ENCODE measurements at regions not wholly inside any gene's neighbourhood (a gene's known extent, or its start where the extent isn't known, plus 50 kb on each side); places are given as distances from the start of the nearest gene placed in this dataset.

DNA sequence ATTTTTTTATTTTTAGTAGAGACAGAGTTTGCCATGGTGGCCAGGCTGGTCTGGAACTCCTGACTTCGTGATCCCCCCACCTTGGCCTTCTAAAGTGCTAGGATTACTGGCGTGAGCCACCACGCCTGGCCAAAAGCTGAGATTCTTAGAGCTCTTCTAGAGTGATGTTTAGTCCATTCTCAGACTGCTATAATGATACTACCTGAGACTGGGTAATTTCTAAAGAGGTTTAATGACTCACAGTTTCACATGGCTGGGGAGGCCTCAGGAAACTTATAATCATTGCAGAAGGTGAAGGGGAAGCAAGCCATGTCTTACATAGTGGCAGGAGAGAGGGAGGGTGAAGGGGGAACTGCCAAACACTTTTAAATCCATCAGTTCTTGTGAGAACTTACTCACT lies 1804.9 kb upstream of the LRRTM1 start:
- in situ Hi-C loops (cut with MboI) (no loop called here), intact Hi-C loops (cut with micrococcal nuclease; ENCODE audit: unreplicated experiment) (no loop called here)
- Histone ChIP-seq H3K4me3 (no peak overlapping the region), H3K27ac (ENCODE audit: control insufficient read depth, insufficient read depth) (no peak overlapping the region), H3K9me3 (replicated peaks; ENCODE audit: control insufficient read depth, insufficient read depth, low read length) (no peaks in the 10 kb centered on the region), H3K4me2 (ENCODE audit: control insufficient read depth, insufficient read depth) (no peak overlapping the region), H3K27me3 (replicated peaks in 1 of 2; ENCODE audit: control insufficient read depth in 2 of 2, insufficient read depth in 2 of 2, low read length in 1 of 2) (no peaks in the 10 kb centered on the region), H3K36me3 (ENCODE audit: control insufficient read depth in 2 of 2, insufficient read depth in 2 of 2, low read length in 1 of 2) (no peaks in the 10 kb centered on the region), H3K4me1 (ENCODE audit: control insufficient read depth, insufficient read depth, low read length) (no peaks in the 10 kb centered on the region), H4K20me1 (ENCODE audit: control insufficient read depth, insufficient read depth) (no peaks in the 10 kb centered on the region), H2AFZ (ENCODE audit: control insufficient read depth, low read depth, low read length) (no peak overlapping the region), H3K9ac (ENCODE audit: control insufficient read depth, insufficient read depth, low read length) (no peak overlapping the region), H3K79me2 (ENCODE audit: control insufficient read depth, insufficient read depth, low read length) (no peaks in the 10 kb centered on the region)
- no peak for DNase-seq (ENCODE audit: low read depth, low spot score)
- no TSS peak for BruUV-seq (replicated peaks)
- TF ChIP-seq BHLHE40 (IDR thresholded peaks at IDR 0.05; ENCODE audit: borderline replicate concordance in 1 of 2, low read depth in 2 of 2, low read length in 1 of 2), result no peak
- TF ChIP-seq IRF4 (IDR thresholded peaks at IDR 0.05; ENCODE audit: low read depth, low read length), result no peak
- no peak for TF ChIP-seq TARDBP (IDR thresholded peaks at IDR 0.05; ENCODE audit: borderline replicate concordance)
- TF ChIP-seq FOXK2 (IDR thresholded peaks at IDR 0.05), result no peak
- no peak for TF ChIP-seq MYB (IDR thresholded peaks at IDR 0.05; ENCODE audit: borderline replicate concordance, low read depth, low read length)
- TF ChIP-seq, protein P1, sequence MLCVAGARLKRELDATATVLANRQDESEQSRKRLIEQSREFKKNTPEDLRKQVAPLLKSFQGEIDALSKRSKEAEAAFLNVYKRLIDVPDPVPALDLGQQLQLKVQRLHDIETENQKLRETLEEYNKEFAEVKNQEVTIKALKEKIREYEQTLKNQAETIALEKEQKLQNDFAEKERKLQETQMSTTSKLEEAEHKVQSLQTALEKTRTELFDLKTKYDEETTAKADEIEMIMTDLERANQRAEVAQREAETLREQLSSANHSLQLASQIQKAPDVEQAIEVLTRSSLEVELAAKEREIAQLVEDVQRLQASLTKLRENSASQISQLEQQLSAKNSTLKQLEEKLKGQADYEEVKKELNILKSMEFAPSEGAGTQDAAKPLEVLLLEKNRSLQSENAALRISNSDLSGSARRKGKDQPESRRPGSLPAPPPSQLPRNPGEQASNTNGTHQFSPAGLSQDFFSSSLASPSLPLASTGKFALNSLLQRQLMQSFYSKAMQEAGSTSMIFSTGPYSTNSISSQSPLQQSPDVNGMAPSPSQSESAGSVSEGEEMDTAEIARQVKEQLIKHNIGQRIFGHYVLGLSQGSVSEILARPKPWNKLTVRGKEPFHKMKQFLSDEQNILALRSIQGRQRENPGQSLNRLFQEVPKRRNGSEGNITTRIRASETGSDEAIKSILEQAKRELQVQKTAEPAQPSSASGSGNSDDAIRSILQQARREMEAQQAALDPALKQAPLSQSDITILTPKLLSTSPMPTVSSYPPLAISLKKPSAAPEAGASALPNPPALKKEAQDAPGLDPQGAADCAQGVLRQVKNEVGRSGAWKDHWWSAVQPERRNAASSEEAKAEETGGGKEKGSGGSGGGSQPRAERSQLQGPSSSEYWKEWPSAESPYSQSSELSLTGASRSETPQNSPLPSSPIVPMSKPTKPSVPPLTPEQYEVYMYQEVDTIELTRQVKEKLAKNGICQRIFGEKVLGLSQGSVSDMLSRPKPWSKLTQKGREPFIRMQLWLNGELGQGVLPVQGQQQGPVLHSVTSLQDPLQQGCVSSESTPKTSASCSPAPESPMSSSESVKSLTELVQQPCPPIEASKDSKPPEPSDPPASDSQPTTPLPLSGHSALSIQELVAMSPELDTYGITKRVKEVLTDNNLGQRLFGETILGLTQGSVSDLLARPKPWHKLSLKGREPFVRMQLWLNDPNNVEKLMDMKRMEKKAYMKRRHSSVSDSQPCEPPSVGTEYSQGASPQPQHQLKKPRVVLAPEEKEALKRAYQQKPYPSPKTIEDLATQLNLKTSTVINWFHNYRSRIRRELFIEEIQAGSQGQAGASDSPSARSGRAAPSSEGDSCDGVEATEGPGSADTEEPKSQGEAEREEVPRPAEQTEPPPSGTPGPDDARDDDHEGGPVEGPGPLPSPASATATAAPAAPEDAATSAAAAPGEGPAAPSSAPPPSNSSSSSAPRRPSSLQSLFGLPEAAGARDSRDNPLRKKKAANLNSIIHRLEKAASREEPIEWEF (IDR thresholded peaks at IDR 0.05; ENCODE audit: insufficient replicate concordance, low read depth, low read length), result no peak
- no peak for TF ChIP-seq PAX5 (IDR thresholded peaks at IDR 0.05; ENCODE audit: borderline replicate concordance, low read depth, low read length)
- no peak for FAIRE-seq
- peak; percentile 37 for ATAC-seq
- ChIA-PET RAD21 (ENCODE audit: unreplicated experiment) (no interaction called here), POLR2A (no interaction called here), CTCF (no interaction called here), SMC1A (ENCODE audit: uncharacterized antibody, unreplicated experiment) (no interaction called here)
- WGBS (ENCODE audit: insufficient coverage, insufficient replicate concordance, low lambda C conversion rate, missing lambda C conversion rate), result 23% methylated on average over 3 of the region's 3 CpGs
